ENCODE measurements at regions not wholly inside any gene's neighbourhood (a gene's known extent, or its start where the extent isn't known, plus 50 kb on each side); places are given as distances from the start of the nearest gene placed in this dataset.

- no peak for DNase-seq (ENCODE audit: low read depth in 4 of 4, low spot score in 2 of 4)
Observed at GRCh38 chr11:115706626-115707135, 202.5 kb upstream of the CADM1 start.

- DNase-seq (ENCODE audit: low read depth in 4 of 4, low spot score in 2 of 4): no peak
Observed at GRCh38 chr11:115705200-115705599, 201.0 kb upstream of the CADM1 start.

GRCh38 chr11:115700981-115701875 is 197.0 kb upstream of the CADM1 start:
- no peak for DNase-seq (ENCODE audit: low read depth in 4 of 4, low spot score in 2 of 4)

- no peak for DNase-seq (ENCODE audit: low read depth in 4 of 4, low spot score in 2 of 4)
Observed at GRCh38 chr11:115700496-115700895, 196.3 kb upstream of the CADM1 start.

- no peak for DNase-seq (ENCODE audit: low read depth in 4 of 4, low spot score in 2 of 4)
Observed at GRCh38 chr11:115699733-115700132, 195.5 kb upstream of the CADM1 start.

GRCh38 chr11:115699326-115699725 is 195.1 kb upstream of the CADM1 start:
- DNase-seq (ENCODE audit: low read depth in 4 of 4, low spot score in 2 of 4): no peak

GRCh38 chr11:115698243-115698642 is 194.0 kb upstream of the CADM1 start:
- no peak for DNase-seq (ENCODE audit: low read depth in 4 of 4, low spot score in 2 of 4)

GRCh38 chr11:115696563-115696962 is 192.3 kb upstream of the CADM1 start:
- no peak for DNase-seq (ENCODE audit: low read depth in 4 of 4, low spot score in 2 of 4)

- DNase-seq (ENCODE audit: low read depth in 4 of 4, low spot score in 2 of 4): no peak
Observed at GRCh38 chr11:115695677-115696364, 191.6 kb upstream of the CADM1 start.

GRCh38 chr11:115693002-115693401 is 188.8 kb upstream of the CADM1 start:
- no peak for DNase-seq (ENCODE audit: low read depth in 4 of 4, low spot score in 2 of 4)

- DNase-seq (ENCODE audit: low read depth in 4 of 4, low spot score in 2 of 4): no peak
Observed at GRCh38 chr11:115691030-115691429, 186.8 kb upstream of the CADM1 start.

- no peak for DNase-seq (ENCODE audit: low read depth in 4 of 4, low spot score in 2 of 4)
Observed at GRCh38 chr11:115687934-115688333, 183.7 kb upstream of the CADM1 start.

GRCh38 chr11:115684699-115685098 is 180.5 kb upstream of the CADM1 start:
- DNase-seq (ENCODE audit: low read depth in 4 of 4, low spot score in 2 of 4): no peak

- no peak for DNase-seq (ENCODE audit: low read depth in 4 of 4, low spot score in 2 of 4)
Observed at GRCh38 chr11:115684135-115684534, 179.9 kb upstream of the CADM1 start.

GRCh38 chr11:115682888-115683287 is 178.7 kb upstream of the CADM1 start:
- DNase-seq (ENCODE audit: low read depth in 4 of 4, low spot score in 2 of 4): no peak

GRCh38 chr11:115682101-115682500 is 177.9 kb upstream of the CADM1 start:
- no peak for DNase-seq (ENCODE audit: low read depth in 4 of 4, low spot score in 2 of 4)

GRCh38 chr11:115679945-115680344 is 175.7 kb upstream of the CADM1 start:
- DNase-seq (ENCODE audit: low read depth in 4 of 4, low spot score in 2 of 4): no peak

GRCh38 chr11:115678942-115679341 is 174.7 kb upstream of the CADM1 start:
- no peak for DNase-seq (ENCODE audit: low read depth in 4 of 4, low spot score in 2 of 4)

GRCh38 chr11:115677190-115677589 is 173.0 kb upstream of the CADM1 start:
- DNase-seq (ENCODE audit: low read depth in 4 of 4, low spot score in 2 of 4): no peak

- DNase-seq (ENCODE audit: low read depth in 4 of 4, low spot score in 2 of 4): no peak
Observed at GRCh38 chr11:115676768-115677167, 172.6 kb upstream of the CADM1 start.

- no peak for DNase-seq (ENCODE audit: low read depth in 4 of 4, low spot score in 2 of 4)
Observed at GRCh38 chr11:115676206-115676605, 172.0 kb upstream of the CADM1 start.
